HFFc6 (cell line): ENCODE measurements at regions not wholly inside any gene's neighbourhood (a gene's known extent, or its start where the extent isn't known, plus 50 kb on each side); places are given as distances from the start of the nearest gene placed in this dataset.
"Not testable (repeated sequence)": the region's sequence is repeated elsewhere in the genome, so short reads cannot be mapped to it uniquely, and the experiment has no call there.

Source experiments
- DNase-seq: peaks from one replicate; pipeline ENCODE4 v3.0.0-alpha.2; 2018
- H3K27ac Mint-ChIP-seq: 2 replicates; pipeline ENCODE4 v1.8.0; 2020; ENCODE audit warnings: mild to moderate bottlenecking, mixed read lengths
- H3K27me3 Mint-ChIP-seq: 2 replicates; pipeline ENCODE4 v1.8.0; 2021; ENCODE audit warnings: mild to moderate bottlenecking, moderate library complexity, mixed read lengths; ENCODE audit not compliant: insufficient read depth
- H3K36me3 Mint-ChIP-seq: 2 replicates; pipeline ENCODE4 v1.8.0; 2021; ENCODE audit warnings: low read depth, mixed read lengths
- H3K4me1 Mint-ChIP-seq: 2 replicates; pipeline ENCODE4 v1.8.0; 2020; ENCODE audit warnings: low read depth, mixed read lengths
- H3K4me3 Mint-ChIP-seq: 2 replicates; pipeline ENCODE4 v1.8.0; 2020; ENCODE audit warnings: mild to moderate bottlenecking, moderate library complexity, mixed read lengths
- H3K9me3 Mint-ChIP-seq: 2 replicates; pipeline ENCODE4 v1.8.0; 2020; ENCODE audit warnings: mild to moderate bottlenecking, mixed read lengths
- CTCF ChIP-seq: fragments of 200-600 bp; sonication (generic); IDR thresholded peaks from 2 replicates; pipeline ENCODE4 v1.5.0; 2021; ENCODE audit warnings: antibody characterized with exemption, mild to moderate bottlenecking

- Mint-ChIP-seq H3K36me3 (no peaks in the 10 kb centered on the region), H3K4me1 (no peaks in the 10 kb centered on the region), H3K27me3 (no peaks in the 10 kb centered on the region), H3K27ac (no peak overlapping the region), H3K9me3 (peaks cover 4% of the 10 kb centered on the region; the same call in 1 of the 2 replicates), H3K4me3 (no peak overlapping the region)
- DNase-seq: no peak
- TF ChIP-seq CTCF: no peak
These were observed 367.3 kb upstream of the CASK start for GRCh38 chrX:42290608-42291007.

- DNase-seq: no peak
- H3K4me3 Mint-ChIP-seq: no peak overlapping the region
- H3K27me3 Mint-ChIP-seq: no peaks in the 10 kb centered on the region
- no peak for TF ChIP-seq CTCF
- no peaks in the 10 kb centered on the region for H3K36me3 Mint-ChIP-seq
- no peaks in the 10 kb centered on the region for H3K4me1 Mint-ChIP-seq
- peaks cover 4% of the 10 kb centered on the region; the same call in 1 of the 2 replicates for H3K9me3 Mint-ChIP-seq
- H3K27ac Mint-ChIP-seq: no peak overlapping the region
These were observed 366.4 kb upstream of the CASK start for GRCh38 chrX:42289492-42290385.

GRCh38 chrX:42285681-42286080 lies 362.3 kb upstream of the CASK start:
- not testable (repeated sequence) for H3K36me3 Mint-ChIP-seq, H3K4me1 Mint-ChIP-seq, H3K9me3 Mint-ChIP-seq, DNase-seq, H3K27me3 Mint-ChIP-seq, H3K4me3 Mint-ChIP-seq, H3K27ac Mint-ChIP-seq

- H3K27ac Mint-ChIP-seq: no peak overlapping the region
- no peaks in the 10 kb centered on the region for H3K36me3 Mint-ChIP-seq
- no peak overlapping the region for H3K4me3 Mint-ChIP-seq
- peaks cover 4% of the 10 kb centered on the region for H3K9me3 Mint-ChIP-seq
- H3K4me1 Mint-ChIP-seq: no peaks in the 10 kb centered on the region
- no peak for DNase-seq
- TF ChIP-seq CTCF: no peak
- H3K27me3 Mint-ChIP-seq: no peaks in the 10 kb centered on the region; the same call in 1 of the 2 replicates
These were observed 353.8 kb upstream of the CASK start for GRCh38 chrX:42276982-42277690.

- H3K27ac Mint-ChIP-seq: no peak overlapping the region
- DNase-seq: no peak
- no peaks in the 10 kb centered on the region for H3K4me1 Mint-ChIP-seq
- H3K4me3 Mint-ChIP-seq: no peak overlapping the region
- H3K36me3 Mint-ChIP-seq: no peaks in the 10 kb centered on the region
- peaks cover 4% of the 10 kb centered on the region for H3K9me3 Mint-ChIP-seq
- TF ChIP-seq CTCF: no peak
- no peaks in the 10 kb centered on the region; the same call in 1 of the 2 replicates for H3K27me3 Mint-ChIP-seq
These were observed 350.8 kb upstream of the CASK start for GRCh38 chrX:42274151-42274550.

GRCh38 chrX:42273387-42273786 lies 350.0 kb upstream of the CASK start:
- no peak for TF ChIP-seq CTCF
- Mint-ChIP-seq H3K4me3 (no peak overlapping the region), H3K27me3 (no peaks in the 10 kb centered on the region; the same call in 1 of the 2 replicates), H3K36me3 (no peaks in the 10 kb centered on the region), H3K4me1 (no peaks in the 10 kb centered on the region), H3K27ac (no peak overlapping the region), H3K9me3 (peaks cover 4% of the 10 kb centered on the region)
- no peak for DNase-seq
